Right hindlimb (tissue), 1 donor: ENCODE measurements at regions not wholly inside any gene's neighbourhood (a gene's known extent, or its start where the extent isn't known, plus 50 kb on each side); places are given as distances from the start of the nearest gene placed in this dataset.

Experiments used
- DNase-seq: peaks from one replicate; pipeline ENCODE4 v3.0.0-alpha.2; 2018

DNA sequence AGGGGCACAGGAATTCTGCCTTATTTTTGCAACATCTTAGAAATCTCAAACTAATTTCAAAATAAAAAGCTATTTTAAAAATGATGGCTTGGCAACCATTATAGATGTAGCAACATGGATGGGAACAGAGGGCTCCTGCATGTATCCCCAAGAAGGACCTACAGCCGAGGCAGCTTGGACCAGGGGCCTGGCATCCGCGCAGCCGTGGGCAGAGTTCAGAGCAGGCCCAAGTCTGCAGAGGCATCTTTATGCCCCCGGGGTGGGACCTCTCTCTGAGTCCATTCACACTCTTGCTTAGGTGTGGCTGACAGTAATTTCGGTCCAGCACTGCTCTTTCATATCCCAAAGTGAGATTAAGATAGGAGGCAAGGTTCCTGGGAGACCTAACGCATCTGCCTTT, 425.8 kb upstream of the MYT1L start:
- no peak for DNase-seq

GRCh38 chr2:2755990-2756389, 424.9 kb upstream of the MYT1L start:
- DNase-seq: no peak

- DNase-seq: no peak
These were observed 423.9 kb upstream of the MYT1L start for GRCh38 chr2:2754940-2755339.

- DNase-seq: no peak
These were observed 420.7 kb upstream of the MYT1L start for GRCh38 chr2:2751715-2752315.

DNA sequence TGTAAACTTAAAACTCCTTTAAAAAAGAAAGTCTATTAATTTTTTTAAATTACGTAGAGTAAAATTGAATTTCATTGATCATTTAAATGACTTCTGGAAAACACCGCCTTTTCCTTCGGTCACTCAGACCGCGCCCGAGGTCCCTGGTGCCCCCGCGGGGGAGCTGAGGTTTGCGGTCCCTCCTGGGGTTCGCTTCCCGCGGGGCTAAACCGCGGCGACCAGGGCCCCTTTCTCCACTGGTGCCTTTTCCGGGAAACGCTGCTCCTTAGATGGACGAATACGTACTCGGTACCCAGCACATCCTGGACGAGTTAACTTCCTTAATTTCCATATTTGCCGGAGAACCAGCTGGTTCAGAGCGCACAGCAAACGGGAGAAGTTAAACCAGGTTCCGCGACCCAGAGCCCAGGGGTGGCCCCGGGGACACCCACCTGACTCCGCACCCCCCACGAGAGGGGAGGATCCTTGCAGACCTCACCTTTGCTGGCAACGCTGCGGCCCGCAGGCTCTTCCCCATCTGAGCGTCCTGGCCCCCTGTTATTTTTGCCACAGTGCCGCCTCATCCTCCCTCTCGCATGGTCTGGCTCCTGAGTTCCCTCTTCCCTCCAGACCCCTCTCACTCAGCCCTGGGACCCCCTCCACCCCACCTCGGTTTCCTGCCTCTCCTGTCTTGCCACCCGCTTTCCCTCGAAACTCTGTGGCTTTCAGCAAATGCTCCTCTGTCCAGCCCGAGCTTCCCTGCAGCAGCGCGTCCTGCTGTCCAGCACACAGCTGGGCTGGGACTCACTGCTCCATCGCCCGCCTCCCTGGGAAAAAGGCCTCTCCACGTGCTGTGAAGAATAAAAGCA, 420.0 kb upstream of the MYT1L start:
- DNase-seq: no peak

DNA sequence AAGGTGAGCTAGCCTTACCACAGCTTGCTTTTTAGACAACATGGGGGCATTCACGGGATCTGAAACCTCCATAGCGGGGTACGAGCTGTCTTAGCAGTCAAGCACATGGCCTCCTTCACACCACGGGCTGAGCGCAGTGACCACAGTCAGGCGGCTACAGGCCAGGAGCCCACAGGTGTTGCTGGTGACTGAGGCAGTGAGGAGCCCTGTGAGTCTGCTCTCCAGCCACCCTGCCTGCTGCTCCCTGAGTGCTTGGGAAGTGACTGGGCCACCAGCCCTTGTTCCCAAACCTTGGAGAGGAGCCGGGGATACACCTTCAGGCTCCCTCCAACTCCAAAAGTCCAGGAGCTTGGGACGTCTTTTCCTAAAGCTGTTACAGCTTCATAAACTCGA, 418.1 kb upstream of the MYT1L start:
- DNase-seq: no peak

GRCh38 chr2:2748399-2749205, 417.5 kb upstream of the MYT1L start:
- DNase-seq: no peak

DNA sequence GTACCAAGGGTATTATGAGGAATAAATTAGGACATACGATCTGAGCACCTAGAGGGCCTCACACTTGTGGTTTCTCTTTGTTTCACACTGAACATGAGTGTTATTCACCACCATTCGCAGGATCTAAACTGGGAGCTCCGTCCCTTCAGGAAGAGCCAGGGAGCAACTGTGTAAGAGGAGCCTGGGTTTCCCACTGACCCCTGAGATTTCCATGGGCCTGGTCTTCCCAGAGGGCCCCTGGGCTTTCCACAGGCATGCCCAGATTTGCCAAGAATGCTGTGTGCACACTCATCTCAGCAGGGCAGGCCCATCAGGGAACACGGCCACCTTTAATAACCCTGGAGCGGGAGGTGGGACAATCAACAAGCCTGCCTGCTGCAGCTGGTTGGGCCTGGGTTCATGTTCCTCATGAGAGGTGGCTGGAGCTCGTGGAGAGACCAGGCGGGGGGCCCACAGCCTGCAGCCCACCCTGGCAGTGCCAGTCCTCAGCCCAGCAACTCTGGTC, 416.8 kb upstream of the MYT1L start:
- no peak for DNase-seq

DNA sequence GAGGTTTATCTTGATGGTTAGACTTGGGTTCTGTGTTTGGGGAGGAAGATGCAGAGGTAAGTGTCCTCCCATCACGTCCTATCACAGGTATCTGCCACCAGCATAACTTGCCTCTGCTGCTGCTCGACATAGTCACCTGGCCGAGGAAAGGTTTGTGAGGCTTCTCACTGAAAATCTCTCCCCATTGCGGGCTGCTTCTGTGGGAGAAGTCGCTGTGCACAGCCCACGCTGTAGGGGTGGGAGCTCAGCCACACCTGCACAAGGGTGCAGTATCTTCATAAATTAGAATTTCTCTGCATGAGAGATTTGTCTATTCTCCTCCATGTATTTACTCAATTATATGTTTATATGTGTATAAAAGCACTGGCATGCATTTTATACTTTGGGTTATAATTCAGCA, 415.7 kb upstream of the MYT1L start:
- no peak for DNase-seq

GRCh38 chr2:2744958-2745715, 414.1 kb upstream of the MYT1L start:
- no peak for DNase-seq

DNA sequence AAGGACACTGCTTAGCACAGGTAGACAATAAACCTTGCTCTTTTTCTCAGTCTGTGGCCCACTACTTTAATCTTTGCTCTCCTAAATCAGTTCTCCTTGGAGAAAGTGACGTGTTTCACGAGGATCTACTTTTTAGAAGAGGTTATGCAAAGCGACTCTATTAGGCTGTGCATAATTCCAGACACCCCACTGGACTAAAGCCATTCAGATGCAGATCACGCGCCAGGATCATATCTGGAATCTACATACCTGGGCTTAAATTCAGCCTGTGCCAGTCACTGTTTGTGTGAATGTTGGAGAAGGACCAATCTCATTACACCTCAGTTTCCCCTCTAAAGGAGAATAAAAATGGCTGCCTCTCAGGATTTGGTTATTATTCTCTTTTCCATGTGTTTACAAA, 413.0 kb upstream of the MYT1L start:
- no peak for DNase-seq

DNA sequence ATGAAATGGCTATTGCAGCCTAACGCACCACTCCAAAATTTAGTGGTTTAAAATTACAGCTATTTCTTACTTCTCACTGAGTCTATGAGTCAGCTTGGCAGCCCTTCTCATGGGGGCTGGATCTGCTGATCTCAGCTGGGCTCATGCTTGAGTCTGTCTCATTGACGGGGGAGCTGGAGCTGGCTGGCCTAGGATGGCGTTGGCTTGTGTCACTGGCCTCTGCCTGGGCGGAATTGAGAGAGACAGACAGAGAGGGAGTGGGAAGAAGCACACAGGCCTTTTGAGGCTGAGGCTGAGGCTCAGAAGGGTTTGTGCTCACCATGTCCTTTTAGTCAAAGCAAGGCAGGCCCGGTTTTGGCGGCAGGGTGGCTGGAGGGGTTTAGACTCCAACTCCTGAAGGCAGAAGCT, 412.1 kb upstream of the MYT1L start:
- peak; percentile 85 for DNase-seq

DNA sequence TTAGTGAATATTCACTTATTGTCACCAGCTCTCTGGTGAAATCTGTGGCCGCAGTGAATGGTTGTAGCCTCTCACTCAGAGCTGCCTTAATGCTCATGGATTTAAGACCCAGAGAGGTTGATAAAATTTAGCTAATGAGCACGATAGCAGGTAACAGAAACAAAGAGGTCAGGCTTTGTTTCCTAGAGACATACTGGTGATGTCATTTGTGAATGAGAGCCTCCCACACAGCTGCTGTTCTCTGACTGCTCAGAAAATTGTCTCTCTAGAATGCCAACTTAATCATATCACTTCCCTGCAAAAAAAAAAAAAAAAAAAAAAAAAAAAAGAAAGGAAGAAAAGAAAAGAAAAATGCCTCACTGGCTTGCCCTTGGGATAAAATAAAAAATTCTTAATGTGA, 411.7 kb upstream of the MYT1L start:
- DNase-seq: no peak

- no peak for DNase-seq
These were observed 409.2 kb upstream of the MYT1L start for GRCh38 chr2:2740238-2740775.

DNA sequence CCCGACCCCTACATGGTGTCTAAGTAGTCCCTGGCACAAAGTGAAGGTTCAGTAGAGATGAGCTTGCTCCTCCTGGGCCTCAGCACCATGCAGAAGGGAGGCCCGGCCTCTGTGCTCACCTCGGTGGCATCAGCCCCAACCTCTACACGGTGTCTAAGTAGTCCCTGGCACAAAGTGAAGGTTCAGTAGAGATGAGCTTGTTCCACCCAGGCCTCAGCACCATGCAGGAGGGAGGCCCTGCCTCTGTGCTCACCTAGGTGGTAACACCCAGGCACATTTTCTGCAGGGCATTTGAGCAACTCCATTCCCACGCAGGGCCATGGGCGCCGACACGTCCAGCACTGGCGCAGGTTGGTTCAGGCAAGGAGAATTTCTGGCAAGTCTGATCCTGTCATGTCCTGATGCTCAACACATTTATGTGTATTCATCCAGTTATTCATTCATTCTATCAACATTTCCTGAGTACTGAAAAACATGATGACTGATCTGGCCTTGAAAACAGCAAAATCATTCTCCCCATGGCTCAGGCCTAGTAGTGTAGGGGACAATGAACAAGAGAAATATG, 408.2 kb upstream of the MYT1L start:
- no peak for DNase-seq

DNA sequence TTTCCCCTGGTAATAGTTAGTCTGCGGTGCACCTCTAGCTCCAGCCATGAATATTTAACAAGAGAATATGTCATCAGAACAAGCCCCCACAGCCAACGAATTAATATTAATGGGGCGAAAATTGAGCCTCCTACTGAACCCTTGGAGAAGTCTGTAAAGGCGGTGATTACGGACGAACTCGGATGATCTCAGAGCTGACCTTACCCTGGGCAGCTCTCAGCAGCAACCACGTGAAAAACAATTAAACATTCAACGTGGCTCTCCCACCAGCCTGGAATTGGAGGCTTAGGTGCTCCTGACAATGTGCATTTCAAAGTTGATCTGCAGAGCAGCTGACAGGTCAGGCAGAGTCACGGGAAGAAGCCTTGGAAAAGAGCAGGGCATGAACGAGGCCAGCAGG, 407.6 kb upstream of the MYT1L start:
- no peak for DNase-seq

GRCh38 chr2:2738276-2738675, 407.2 kb upstream of the MYT1L start:
- DNase-seq: no peak

DNA sequence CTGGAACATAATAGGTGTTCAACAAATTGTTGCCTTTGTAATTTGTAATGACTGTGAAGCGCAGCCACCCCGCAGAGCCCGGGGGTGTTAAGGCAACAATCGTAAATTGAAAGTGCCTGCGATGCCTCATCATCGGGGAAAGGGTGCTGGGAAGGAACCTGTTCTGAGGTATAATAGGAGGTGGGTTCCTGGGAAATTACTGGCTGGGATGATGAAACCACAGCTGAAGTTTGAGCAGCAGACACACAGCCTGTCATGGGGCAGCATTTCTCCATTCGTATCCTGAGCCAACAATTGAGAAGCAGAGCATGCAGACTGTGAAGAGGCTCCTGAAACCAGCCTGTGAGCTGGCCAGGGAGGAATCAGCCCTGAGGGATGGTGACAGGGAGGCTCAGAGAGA, 404.0 kb upstream of the MYT1L start:
- DNase-seq: no peak

GRCh38 chr2:2734308-2734707, 403.2 kb upstream of the MYT1L start:
- no peak for DNase-seq

- no peak for DNase-seq
These were observed 402.7 kb upstream of the MYT1L start for GRCh38 chr2:2733818-2734217.

DNA sequence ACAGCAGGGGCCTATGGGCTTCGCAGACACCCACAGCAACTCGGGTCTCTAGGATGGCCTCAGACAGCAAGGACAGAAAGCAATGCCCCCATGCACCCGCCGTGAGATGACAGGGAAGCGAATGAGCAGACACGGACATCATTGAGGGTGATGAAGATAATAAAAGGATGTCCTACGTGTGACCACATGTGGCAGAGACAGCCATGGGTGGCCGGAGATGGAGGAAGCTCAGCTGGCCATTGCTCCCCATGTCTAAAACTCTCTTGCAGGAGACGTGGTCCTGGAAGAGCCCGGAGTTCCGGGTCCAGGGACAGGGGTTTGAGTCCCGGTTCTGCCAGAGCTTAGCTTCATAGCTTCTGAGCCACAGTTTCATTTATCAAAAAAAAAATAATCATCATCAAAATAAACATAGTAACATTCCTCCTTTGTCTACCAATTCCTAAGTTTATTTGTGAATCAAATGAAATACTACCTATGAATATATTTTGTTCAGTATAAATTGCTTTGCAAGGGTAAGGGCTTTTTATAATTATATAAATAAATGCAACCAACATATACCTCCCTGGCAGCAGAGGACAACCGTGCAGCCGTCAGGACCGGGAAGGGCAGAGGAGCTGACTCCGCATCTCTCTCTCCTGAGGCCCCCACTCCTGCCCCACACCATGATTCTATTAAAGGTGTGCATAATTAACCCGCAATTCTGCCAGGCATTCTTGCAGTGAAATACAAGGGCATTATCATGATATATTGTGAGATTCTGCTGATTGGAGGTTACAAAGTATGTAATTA, 401.4 kb upstream of the MYT1L start:
- DNase-seq: no peak
